CD14-positive monocyte (primary cell): ENCODE measurements at regions not wholly inside any gene's neighbourhood (a gene's known extent, or its start where the extent isn't known, plus 50 kb on each side); places are given as distances from the start of the nearest gene placed in this dataset.

Experiments used
- DNase-seq, 3 donors: peaks; one replicate each; pipeline ENCODE4 v3.0.0-alpha.2; 2011 to 2022
- H2AFZ ChIP-seq: 2 replicates; pipeline ENCODE4 v1.6.0; 2012; ENCODE audit warnings: mild to moderate bottlenecking, low read depth, low read length, inconsistent platforms; ENCODE audit not compliant: insufficient read depth, poor library complexity, severe bottlenecking
- H3K27ac ChIP-seq, 2 donors: 1 replicate in 1 of 2; 2 replicates in 1 of 2; pipeline ENCODE4 v1.5.1; 2012 to 2013; ENCODE audit warnings: low read length in 2 of 2, control low read depth in 1 of 2, inconsistent platforms in 1 of 2, low read depth in 1 of 2, mild to moderate bottlenecking in 1 of 2
- H3K27me3 ChIP-seq, 2 donors: one replicate each; pipeline versions ENCODE4 v1.6.0 to v1.6.1; 2011 to 2013; ENCODE audit warnings: low read length in 2 of 2; ENCODE audit not compliant: control insufficient read depth in 2 of 2, insufficient read depth in 2 of 2
- H3K36me3 ChIP-seq, 2 donors: replicated peaks in 1 of 2; 1 replicate in 1 of 2; 2 replicates in 1 of 2; pipeline versions ENCODE4 v1.5.1 to v1.6.1; 2012 to 2013; ENCODE audit warnings: low read length in 2 of 2, control low read depth in 1 of 2, inconsistent platforms in 1 of 2, mild to moderate bottlenecking in 1 of 2; ENCODE audit not compliant: insufficient read depth in 2 of 2, control insufficient read depth in 1 of 2
- H3K4me1 ChIP-seq, 2 donors: 1 replicate in 1 of 2; 2 replicates in 1 of 2; pipeline versions ENCODE4 v1.5.1 to v1.6.1; 2012 to 2013; ENCODE audit warnings: low read length in 2 of 2, control low read depth in 1 of 2, inconsistent platforms in 1 of 2, mild to moderate bottlenecking in 1 of 2, moderate library complexity in 1 of 2; ENCODE audit not compliant: insufficient read depth in 2 of 2, control insufficient read depth in 1 of 2
- H3K4me2 ChIP-seq: replicated peaks from 2 replicates; pipeline ENCODE3; 2012; ENCODE audit warnings: low read length, moderate library complexity, mild to moderate bottlenecking; ENCODE audit not compliant: poor library complexity, severe bottlenecking; ENCODE audit errors: extremely low read depth
- H3K4me3 ChIP-seq, 3 experiments: fragments of 200-600 bp in 1 of 3; sonication (generic) in 1 of 3; replicated peaks in 1 of 3; 1 replicate in 2 of 3; 2 replicates in 1 of 3; pipeline ENCODE4 v1.5.1; 2011 to 2013; ENCODE audit warnings: low read length in 3 of 3, mild to moderate bottlenecking in 3 of 3, control low read depth in 2 of 3, low read depth in 2 of 3, inconsistent platforms in 1 of 3, moderate library complexity in 1 of 3
- H3K79me2 ChIP-seq: 2 replicates; pipeline ENCODE4 v1.6.0; 2012; ENCODE audit warnings: mild to moderate bottlenecking, control low read depth, inconsistent platforms, low read length, moderate library complexity; ENCODE audit not compliant: insufficient read depth
- H3K9ac ChIP-seq: 2 replicates; pipeline ENCODE4 v1.6.0; 2017; ENCODE audit warnings: low read length, mild to moderate bottlenecking; ENCODE audit not compliant: insufficient read depth, poor library complexity, severe bottlenecking
- H3K9me3 ChIP-seq, 2 donors: replicated peaks in 1 of 2; 1 replicate in 1 of 2; 2 replicates in 1 of 2; pipeline versions ENCODE4 v1.5.1 to v1.6.1; 2012 to 2013; ENCODE audit warnings: low read length in 2 of 2, control low read depth in 1 of 2; ENCODE audit not compliant: control insufficient read depth in 1 of 2, insufficient read depth in 1 of 2
- H4K20me1 ChIP-seq: 2 replicates; pipeline ENCODE4 v1.6.0; 2012; ENCODE audit warnings: mild to moderate bottlenecking, low read length, control low read depth, moderate library complexity; ENCODE audit not compliant: insufficient read depth
- H3K27ac Mint-ChIP-seq, 7 donors: one replicate each; pipeline ENCODE4 v1.8.0; 2020; ENCODE audit warnings: mild to moderate bottlenecking in 7 of 7, mixed read lengths in 7 of 7, moderate library complexity in 6 of 7, inconsistent platforms in 2 of 7
- H3K27me3 Mint-ChIP-seq, 3 donors: one replicate each; pipeline ENCODE4 v1.8.0; 2021 to 2022; ENCODE audit warnings: low read depth in 3 of 3, mild to moderate bottlenecking in 3 of 3, mixed read lengths in 3 of 3, moderate library complexity in 3 of 3, inconsistent platforms in 1 of 3
- H3K36me3 Mint-ChIP-seq, 2 donors: one replicate each; pipeline ENCODE4 v1.8.0; 2020; ENCODE audit warnings: mixed read lengths in 2 of 2, inconsistent platforms in 1 of 2, mild to moderate bottlenecking in 1 of 2
- H3K4me1 Mint-ChIP-seq: one replicate; pipeline ENCODE4 v1.8.0; 2020; ENCODE audit warnings: mild to moderate bottlenecking, mixed read lengths
- H3K4me3 Mint-ChIP-seq, 2 donors: one replicate each; pipeline ENCODE4 v1.8.0; 2020; ENCODE audit warnings: mild to moderate bottlenecking in 2 of 2, mixed read lengths in 2 of 2, moderate library complexity in 1 of 2
- H3K9me3 Mint-ChIP-seq, 7 donors: one replicate each; pipeline ENCODE4 v1.8.0; 2020 to 2022; ENCODE audit warnings: mixed read lengths in 7 of 7, mild to moderate bottlenecking in 6 of 7, moderate library complexity in 6 of 7, inconsistent platforms in 2 of 7
- WGBS: methylation state at CpG from one replicate; pipeline ENCODE4 v1.1.5; 2013; ENCODE audit warnings: missing lambda C conversion rate; ENCODE audit not compliant: insufficient coverage; 5-methylcytosine and 5-hydroxymethylcytosine counted together
- intact Hi-C, 2 donors: fragments of 100-400 bp; cut with micrococcal nuclease; formaldehyde crosslinking; loops; one replicate each; pipeline versions ENCODE4 v1.15.0 to v1.15.1; 2023
- TF ChIP-seq, protein P1 (sequence below): fragments of 200-600 bp; IDR thresholded peaks from one replicate; pipeline ENCODE4 v1.8.0; 2022; ENCODE audit warnings: antibody characterized with exemption, mild to moderate bottlenecking

- H3K9me3 ChIP-seq, result peaks cover 16 to 18% of the 10 kb centered on the region in 2 donors
- no peak overlapping the region for H3K27ac Mint-ChIP-seq
- no peak for DNase-seq
- H3K36me3 ChIP-seq, result no peaks in the 10 kb centered on the region
- H3K4me1 ChIP-seq, result no peaks in the 10 kb centered on the region
- no peaks in the 10 kb centered on the region for H3K4me1 Mint-ChIP-seq
- no peaks in the 10 kb centered on the region for H3K36me3 Mint-ChIP-seq
- H3K4me3 Mint-ChIP-seq, result no peak overlapping the region
- TF ChIP-seq, protein P1, sequence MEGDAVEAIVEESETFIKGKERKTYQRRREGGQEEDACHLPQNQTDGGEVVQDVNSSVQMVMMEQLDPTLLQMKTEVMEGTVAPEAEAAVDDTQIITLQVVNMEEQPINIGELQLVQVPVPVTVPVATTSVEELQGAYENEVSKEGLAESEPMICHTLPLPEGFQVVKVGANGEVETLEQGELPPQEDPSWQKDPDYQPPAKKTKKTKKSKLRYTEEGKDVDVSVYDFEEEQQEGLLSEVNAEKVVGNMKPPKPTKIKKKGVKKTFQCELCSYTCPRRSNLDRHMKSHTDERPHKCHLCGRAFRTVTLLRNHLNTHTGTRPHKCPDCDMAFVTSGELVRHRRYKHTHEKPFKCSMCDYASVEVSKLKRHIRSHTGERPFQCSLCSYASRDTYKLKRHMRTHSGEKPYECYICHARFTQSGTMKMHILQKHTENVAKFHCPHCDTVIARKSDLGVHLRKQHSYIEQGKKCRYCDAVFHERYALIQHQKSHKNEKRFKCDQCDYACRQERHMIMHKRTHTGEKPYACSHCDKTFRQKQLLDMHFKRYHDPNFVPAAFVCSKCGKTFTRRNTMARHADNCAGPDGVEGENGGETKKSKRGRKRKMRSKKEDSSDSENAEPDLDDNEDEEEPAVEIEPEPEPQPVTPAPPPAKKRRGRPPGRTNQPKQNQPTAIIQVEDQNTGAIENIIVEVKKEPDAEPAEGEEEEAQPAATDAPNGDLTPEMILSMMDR, result no peak
- H3K27me3 Mint-ChIP-seq, result peaks cover 0 to 4% (median 2%) of the 10 kb centered on the region in 3 donors
- no peak overlapping the region for H3K4me2 ChIP-seq
- H3K79me2 ChIP-seq, result no peaks in the 10 kb centered on the region
- H3K9me3 Mint-ChIP-seq, result peaks cover 9 to 23% (median 12%) of the 10 kb centered on the region in 7 donors
- H3K27me3 ChIP-seq, result no peaks in the 10 kb centered on the region
- H3K27ac ChIP-seq, result no peak overlapping the region
- no CpG with 5 or more reads among the region's 3 CpGs for WGBS
- no peak overlapping the region for H2AFZ ChIP-seq
- H4K20me1 ChIP-seq, result no peaks in the 10 kb centered on the region
- intact Hi-C loops, result no loop called here
- H3K4me3 ChIP-seq, result no peak overlapping the region
- no peak overlapping the region for H3K9ac ChIP-seq
These were observed 162.0 kb downstream of the NKX6-1 start for GRCh38 chr4:84336964-84337705.

- no peak overlapping the region for H2AFZ ChIP-seq
- no peak overlapping the region for H3K4me3 Mint-ChIP-seq
- intact Hi-C loops, result no loop called here
- no peak for DNase-seq
- H3K36me3 ChIP-seq, result no peaks in the 10 kb centered on the region
- H3K27me3 ChIP-seq, result no peaks in the 10 kb centered on the region
- peaks cover 0 to 4% (median 2%) of the 10 kb centered on the region in 7 donors for H3K9me3 Mint-ChIP-seq
- H3K4me1 ChIP-seq, result no peaks in the 10 kb centered on the region
- no peak overlapping the region for H3K4me3 ChIP-seq
- TF ChIP-seq, protein P1, result no peak
- H3K36me3 Mint-ChIP-seq, result no peaks in the 10 kb centered on the region
- no peak overlapping the region for H3K27ac ChIP-seq
- no peak overlapping the region for H3K9ac ChIP-seq
- H3K27me3 Mint-ChIP-seq, result no peaks in the 10 kb centered on the region
- H3K79me2 ChIP-seq, result no peaks in the 10 kb centered on the region
- no peaks in the 10 kb centered on the region for H3K4me1 Mint-ChIP-seq
- no peak overlapping the region for H3K4me2 ChIP-seq
- no peak overlapping the region for H3K27ac Mint-ChIP-seq
- H4K20me1 ChIP-seq, result no peaks in the 10 kb centered on the region
- H3K9me3 ChIP-seq, result no peaks in the 10 kb centered on the region
These were observed 171.6 kb downstream of the NKX6-1 start for GRCh38 chr4:84327526-84327925.
